Bronchial epithelial cell (primary cell): ENCODE measurements at regions not wholly inside any gene's neighbourhood (a gene's known extent, or its start where the extent isn't known, plus 50 kb on each side); places are given as distances from the start of the nearest gene placed in this dataset.
"Not testable (repeated sequence)": the region's sequence is repeated elsewhere in the genome, so short reads cannot be mapped to it uniquely, and the experiment has no call there.

Source experiments
- DNase-seq: peaks from one replicate; pipeline ENCODE4 v3.0.0-alpha.2; 2010; ENCODE audit warnings: low read depth
- FAIRE-seq: peaks from 2 replicates; lab custom pipeline; 2011; peaks lifted over from hg19 to GRCh38; lab: Jason Lieb, UNC
- H3K27me3 ChIP-seq: 2 replicates; pipeline ENCODE4 v1.5.1; 2011; ENCODE audit warnings: low read length; ENCODE audit not compliant: control insufficient read depth, insufficient read depth
- H3K36me3 ChIP-seq: 2 replicates; pipeline ENCODE4 v1.5.1; 2011; ENCODE audit warnings: low read length; ENCODE audit not compliant: control insufficient read depth, insufficient read depth
- H3K4me3 ChIP-seq: 2 replicates; pipeline ENCODE4 v1.5.1; 2011; ENCODE audit warnings: mild to moderate bottlenecking, low read depth, low read length, control low read depth
- TF ChIP-seq, protein P1 (sequence below): IDR thresholded peaks from 2 replicates; pipeline ENCODE4 v1.5.1; 2011; ENCODE audit warnings: mild to moderate bottlenecking, moderate library complexity, low read length, control low read depth, inconsistent platforms; ENCODE audit not compliant: insufficient read depth, severe bottlenecking

DNA sequence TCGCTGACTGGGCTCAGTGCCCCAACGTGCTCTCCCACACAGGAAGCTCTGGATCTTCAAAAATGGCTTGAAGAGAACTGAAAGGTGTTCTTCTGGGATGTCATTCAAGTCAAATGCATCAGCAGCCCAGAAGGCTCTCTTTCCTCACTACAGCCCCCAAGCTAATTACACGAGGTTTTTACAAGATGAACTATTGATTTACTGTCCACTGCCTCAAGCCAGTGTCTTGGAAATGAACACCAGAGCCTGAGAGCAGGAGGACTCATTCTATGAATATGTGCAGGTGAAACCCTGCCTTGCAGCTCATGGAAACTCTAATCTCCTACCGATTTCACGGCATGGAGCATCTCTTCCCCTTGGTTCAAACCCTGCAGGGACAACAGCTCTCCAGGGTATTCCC lies 98.9 kb upstream of the CST7 start:
- FAIRE-seq, result no peak
- no peaks in the 10 kb centered on the region for H3K36me3 ChIP-seq
- no peak for DNase-seq
- H3K27me3 ChIP-seq, result no peaks in the 10 kb centered on the region
- H3K4me3 ChIP-seq, result no peak overlapping the region
- TF ChIP-seq, protein P1, sequence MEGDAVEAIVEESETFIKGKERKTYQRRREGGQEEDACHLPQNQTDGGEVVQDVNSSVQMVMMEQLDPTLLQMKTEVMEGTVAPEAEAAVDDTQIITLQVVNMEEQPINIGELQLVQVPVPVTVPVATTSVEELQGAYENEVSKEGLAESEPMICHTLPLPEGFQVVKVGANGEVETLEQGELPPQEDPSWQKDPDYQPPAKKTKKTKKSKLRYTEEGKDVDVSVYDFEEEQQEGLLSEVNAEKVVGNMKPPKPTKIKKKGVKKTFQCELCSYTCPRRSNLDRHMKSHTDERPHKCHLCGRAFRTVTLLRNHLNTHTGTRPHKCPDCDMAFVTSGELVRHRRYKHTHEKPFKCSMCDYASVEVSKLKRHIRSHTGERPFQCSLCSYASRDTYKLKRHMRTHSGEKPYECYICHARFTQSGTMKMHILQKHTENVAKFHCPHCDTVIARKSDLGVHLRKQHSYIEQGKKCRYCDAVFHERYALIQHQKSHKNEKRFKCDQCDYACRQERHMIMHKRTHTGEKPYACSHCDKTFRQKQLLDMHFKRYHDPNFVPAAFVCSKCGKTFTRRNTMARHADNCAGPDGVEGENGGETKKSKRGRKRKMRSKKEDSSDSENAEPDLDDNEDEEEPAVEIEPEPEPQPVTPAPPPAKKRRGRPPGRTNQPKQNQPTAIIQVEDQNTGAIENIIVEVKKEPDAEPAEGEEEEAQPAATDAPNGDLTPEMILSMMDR, result no peak

- H3K27me3 ChIP-seq, result no peaks in the 10 kb centered on the region
- H3K36me3 ChIP-seq, result no peaks in the 10 kb centered on the region
- TF ChIP-seq, protein P1, result no peak
- FAIRE-seq (no peak), DNase-seq (no peak)
- no peak overlapping the region for H3K4me3 ChIP-seq
Observed at GRCh38 chr20:24851346-24852019, 97.6 kb upstream of the CST7 start.

DNA sequence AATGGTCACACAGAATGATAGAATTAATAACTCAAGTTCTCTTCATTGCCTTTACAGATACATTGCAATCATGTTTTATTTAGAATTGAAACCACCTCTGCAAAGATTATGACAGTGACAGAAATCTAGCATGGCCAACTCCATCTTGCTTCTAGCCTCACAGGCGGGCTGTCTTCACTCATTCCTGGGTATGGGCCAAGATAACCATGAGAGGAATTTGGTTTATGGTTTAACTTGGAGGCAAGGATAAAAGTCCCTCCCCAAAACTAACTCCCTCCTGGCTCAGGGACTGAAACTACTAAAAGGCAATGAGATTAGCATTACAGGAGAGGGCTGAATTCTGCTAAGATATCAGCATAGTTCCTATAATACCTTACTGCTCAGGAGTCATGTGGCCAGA lies 95.2 kb upstream of the CST7 start:
- TF ChIP-seq, protein P1, result no peak
- no peaks in the 10 kb centered on the region for H3K36me3 ChIP-seq
- FAIRE-seq, result no peak
- no peak overlapping the region for H3K4me3 ChIP-seq
- H3K27me3 ChIP-seq, result no peaks in the 10 kb centered on the region
- DNase-seq, result no peak

GRCh38 chr20:24855848-24856247 lies 93.2 kb upstream of the CST7 start:
- no peaks in the 10 kb centered on the region for H3K27me3 ChIP-seq
- no peak for FAIRE-seq
- H3K4me3 ChIP-seq, result no peak overlapping the region
- TF ChIP-seq, protein P1, result no peak
- no peak for DNase-seq
- H3K36me3 ChIP-seq, result no peaks in the 10 kb centered on the region

- not testable (repeated sequence) for FAIRE-seq, H3K4me3 ChIP-seq, H3K27me3 ChIP-seq, H3K36me3 ChIP-seq, DNase-seq
Observed at GRCh38 chr20:24858500-24858899, 90.6 kb upstream of the CST7 start.

DNA sequence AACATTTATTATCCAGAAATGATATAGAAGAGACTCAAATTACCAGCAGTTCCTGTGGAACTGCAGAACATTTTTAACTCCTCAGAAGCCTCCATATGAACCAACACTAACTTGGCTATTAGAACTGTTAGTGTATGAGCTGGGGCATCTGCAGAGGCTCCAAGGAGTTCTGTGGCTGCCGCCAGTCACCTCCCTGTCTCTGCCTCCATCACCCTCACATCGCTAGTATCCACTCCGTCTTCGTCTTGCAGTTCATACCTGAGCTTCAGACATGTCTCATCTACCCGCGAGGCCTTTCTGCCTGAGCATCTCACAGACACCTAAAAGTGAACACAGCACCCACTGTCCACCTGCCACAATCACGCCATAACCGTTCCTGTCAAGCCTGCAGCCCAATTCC lies 89.5 kb upstream of the CST7 start:
- TF ChIP-seq, protein P1, result no peak
- Histone ChIP-seq H3K36me3 (no peaks in the 10 kb centered on the region), H3K4me3 (no peak overlapping the region), H3K27me3 (no peaks in the 10 kb centered on the region)
- no peak for DNase-seq
- FAIRE-seq, result no peak
